GM21367 (cell line): ENCODE measurements at regions not wholly inside any gene's neighbourhood (a gene's known extent, or its start where the extent isn't known, plus 50 kb on each side); places are given as distances from the start of the nearest gene placed in this dataset.

Source experiments
- ATAC-seq: cut with Tn5 transposase; IDR thresholded peaks from one replicate; pipeline ENCODE4 v1.9.1; 2021; ENCODE audit not compliant: unreplicated experiment

- no peak for ATAC-seq
These were observed 50.0 kb upstream of the ATL2 start for GRCh38 chr2:38427054-38427453.
